Astrocyte (in vitro differentiated cells and primary cell): ENCODE measurements at regions not wholly inside any gene's neighbourhood (a gene's known extent, or its start where the extent isn't known, plus 50 kb on each side); places are given as distances from the start of the nearest gene placed in this dataset.

Experiments used
- EZH2 ChIP-seq: IDR thresholded peaks from 2 replicates; pipeline ENCODE4 v1.6.1; 2012; ENCODE audit warnings: mild to moderate bottlenecking, low read length, inconsistent platforms; ENCODE audit not compliant: insufficient read depth
- TF ChIP-seq, protein P1 (sequence below): IDR thresholded peaks from 2 replicates; pipeline ENCODE4 v1.5.1; 2011; ENCODE audit warnings: low read depth, mild to moderate bottlenecking, inconsistent platforms, low read length, moderate library complexity; ENCODE audit not compliant: insufficient read depth

DNA sequence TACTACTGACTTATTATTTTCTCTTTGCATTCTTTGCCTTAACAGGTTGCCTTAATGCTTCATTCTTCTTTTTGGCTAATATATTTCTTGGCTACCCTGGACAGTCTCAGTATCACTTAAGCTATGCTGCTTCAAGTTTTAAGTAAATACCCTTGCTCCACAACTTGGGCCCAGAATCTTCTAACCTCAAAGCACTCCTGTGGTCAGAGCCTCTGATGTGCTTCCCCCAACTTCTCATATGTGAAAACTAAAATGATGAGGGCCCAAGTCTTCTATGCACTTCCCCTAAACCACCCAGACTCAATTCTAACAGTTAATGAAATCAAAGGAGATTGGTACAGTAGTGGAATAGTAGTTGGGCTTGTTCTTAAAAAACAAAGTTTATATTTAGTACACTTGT, 314.1 kb downstream of the PLPP3 start:
- TF ChIP-seq, protein P1, sequence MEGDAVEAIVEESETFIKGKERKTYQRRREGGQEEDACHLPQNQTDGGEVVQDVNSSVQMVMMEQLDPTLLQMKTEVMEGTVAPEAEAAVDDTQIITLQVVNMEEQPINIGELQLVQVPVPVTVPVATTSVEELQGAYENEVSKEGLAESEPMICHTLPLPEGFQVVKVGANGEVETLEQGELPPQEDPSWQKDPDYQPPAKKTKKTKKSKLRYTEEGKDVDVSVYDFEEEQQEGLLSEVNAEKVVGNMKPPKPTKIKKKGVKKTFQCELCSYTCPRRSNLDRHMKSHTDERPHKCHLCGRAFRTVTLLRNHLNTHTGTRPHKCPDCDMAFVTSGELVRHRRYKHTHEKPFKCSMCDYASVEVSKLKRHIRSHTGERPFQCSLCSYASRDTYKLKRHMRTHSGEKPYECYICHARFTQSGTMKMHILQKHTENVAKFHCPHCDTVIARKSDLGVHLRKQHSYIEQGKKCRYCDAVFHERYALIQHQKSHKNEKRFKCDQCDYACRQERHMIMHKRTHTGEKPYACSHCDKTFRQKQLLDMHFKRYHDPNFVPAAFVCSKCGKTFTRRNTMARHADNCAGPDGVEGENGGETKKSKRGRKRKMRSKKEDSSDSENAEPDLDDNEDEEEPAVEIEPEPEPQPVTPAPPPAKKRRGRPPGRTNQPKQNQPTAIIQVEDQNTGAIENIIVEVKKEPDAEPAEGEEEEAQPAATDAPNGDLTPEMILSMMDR, result no peak
- TF ChIP-seq EZH2, result no peak
